WTC11 (cell line): ENCODE measurements at regions not wholly inside any gene's neighbourhood (a gene's known extent, or its start where the extent isn't known, plus 50 kb on each side); places are given as distances from the start of the nearest gene placed in this dataset.

Experiments
- ATAC-seq: fragments of 200-7000 bp; cut with Tn5 transposase; 2 replicates; pipeline ENCODE4 v1.10.0; 2021; ENCODE audit warnings: mild to moderate bottlenecking, moderate library complexity
- CTCF ChIA-PET: fragments of 300-600 bp; sonication (Branson Sonifier 250); formaldehyde crosslinking; loops from one replicate; lab custom pipeline; 2021; ENCODE audit warnings: antibody characterized with exemption; lab: Charles Lee
- POLR2A ChIA-PET: fragments of 350-600 bp; sonication (Branson Sonifier 250); formaldehyde crosslinking; loops from one replicate; lab custom pipeline; 2021; ENCODE audit warnings: antibody characterized with exemption; lab: Charles Lee
- DNase-seq: peaks from one replicate; pipeline ENCODE4 v3.0.0; 2021; ENCODE audit warnings: low spot score
- H3K27ac Mint-ChIP-seq: 2 replicates; pipeline ENCODE4 v1.8.0; 2021; ENCODE audit warnings: mixed read lengths
- H3K27me3 Mint-ChIP-seq: 2 replicates; pipeline ENCODE4 v1.8.0; 2021; ENCODE audit warnings: low read depth, mild to moderate bottlenecking, moderate library complexity, mixed read lengths
- H3K36me3 Mint-ChIP-seq: 2 replicates; pipeline ENCODE4 v1.8.0; 2021; ENCODE audit warnings: mixed read lengths
- H3K4me1 Mint-ChIP-seq: 2 replicates; pipeline ENCODE4 v1.8.0; 2022; ENCODE audit warnings: mixed read lengths
- H3K4me3 Mint-ChIP-seq: 2 replicates; pipeline ENCODE4 v1.8.0; 2021; ENCODE audit warnings: mild to moderate bottlenecking, moderate library complexity, mixed read lengths
- H3K9me3 Mint-ChIP-seq: 2 replicates; pipeline ENCODE4 v1.8.0; 2021; ENCODE audit warnings: mixed read lengths
- CBFB ChIP-seq: sonication (generic); formaldehyde crosslinking; IDR thresholded peaks from 2 replicates; pipeline ENCODE4 v1.8.1; 2022; ENCODE audit warnings: mild to moderate bottlenecking, low read depth, missing genetic modification reagents
- ESRRA ChIP-seq: sonication (generic); formaldehyde crosslinking; IDR thresholded peaks from 2 replicates; pipeline ENCODE4 v1.8.1; 2022; ENCODE audit warnings: mild to moderate bottlenecking, missing genetic modification reagents, borderline replicate concordance
- ETV6 ChIP-seq: sonication (generic); formaldehyde crosslinking; IDR thresholded peaks from 2 replicates; pipeline ENCODE4 v1.8.1; 2022; ENCODE audit warnings: mild to moderate bottlenecking, missing genetic modification reagents
- FOXK1 ChIP-seq: sonication (generic); formaldehyde crosslinking; IDR thresholded peaks from 2 replicates; pipeline ENCODE4 v1.8.0; 2022; ENCODE audit warnings: mild to moderate bottlenecking, moderate library complexity, missing genetic modification reagents
- FOXP1 ChIP-seq: sonication (generic); formaldehyde crosslinking; IDR thresholded peaks from 2 replicates; pipeline ENCODE4 v1.8.0; 2022; ENCODE audit warnings: missing genetic modification reagents, mild to moderate bottlenecking, moderate library complexity, borderline replicate concordance
- JAZF1 ChIP-seq: fragments of 250-450 bp; sonication (Bioruptor Pico); IDR thresholded peaks from 2 replicates; pipeline ENCODE4 v1.9.0; 2021; ENCODE audit warnings: moderate library complexity, mild to moderate bottlenecking, inconsistent platforms
- KAT7 ChIP-seq: sonication (generic); formaldehyde crosslinking; IDR thresholded peaks from 2 replicates; pipeline ENCODE4 v1.8.1; 2023; ENCODE audit warnings: missing genetic modification reagents, mild to moderate bottlenecking, borderline replicate concordance
- NFATC4 ChIP-seq: fragments of 250-450 bp; sonication (Bioruptor Pico); IDR thresholded peaks from 2 replicates; pipeline ENCODE4 v1.9.0; 2021; ENCODE audit warnings: mild to moderate bottlenecking
- NR3C1 ChIP-seq: sonication (generic); formaldehyde crosslinking; conservative IDR thresholded peaks from 2 replicates; pipeline ENCODE4 v1.8.1; 2023; ENCODE audit warnings: low read depth, mild to moderate bottlenecking, missing genetic modification reagents
- PRDM15 ChIP-seq: sonication (generic); formaldehyde crosslinking; IDR thresholded peaks from 2 replicates; pipeline ENCODE4 v1.8.0; 2022; ENCODE audit warnings: missing genetic modification reagents
- PRRX2 ChIP-seq: fragments of 250-450 bp; sonication (Bioruptor Pico); IDR thresholded peaks from 2 replicates; pipeline ENCODE4 v1.8.0; 2021; ENCODE audit warnings: mild to moderate bottlenecking
- RELA ChIP-seq: sonication (generic); formaldehyde crosslinking; IDR thresholded peaks from 2 replicates; pipeline ENCODE4 v1.8.1; 2022; ENCODE audit warnings: missing genetic modification reagents, mild to moderate bottlenecking, borderline replicate concordance
- RORB ChIP-seq: fragments of 250-450 bp; sonication (Bioruptor Pico); IDR thresholded peaks from 2 replicates; pipeline ENCODE4 v1.9.0; 2021; ENCODE audit warnings: mild to moderate bottlenecking
- SP1 ChIP-seq: sonication (generic); formaldehyde crosslinking; conservative IDR thresholded peaks from 2 replicates; pipeline ENCODE4 v1.8.1; 2022; ENCODE audit warnings: missing genetic modification reagents
- ZNF121 ChIP-seq: sonication (generic); formaldehyde crosslinking; IDR thresholded peaks from 2 replicates; pipeline ENCODE4 v1.8.0; 2023; ENCODE audit warnings: missing genetic modification reagents
- ZNF232 ChIP-seq: sonication (generic); formaldehyde crosslinking; IDR thresholded peaks from 2 replicates; pipeline ENCODE4 v1.8.0; 2022; ENCODE audit warnings: mild to moderate bottlenecking, missing genetic modification reagents
- ZNF396 ChIP-seq: fragments of 250-450 bp; sonication (Bioruptor Pico); IDR thresholded peaks from 2 replicates; pipeline ENCODE4 v1.8.0; 2021; ENCODE audit warnings: mild to moderate bottlenecking, moderate library complexity, borderline replicate concordance
- TF ChIP-seq, protein P1 (sequence below): sonication (generic); formaldehyde crosslinking; conservative IDR thresholded peaks from 2 replicates; pipeline ENCODE4 v1.8.1; 2022; ENCODE audit warnings: mild to moderate bottlenecking, missing genetic modification reagents
- TF ChIP-seq, protein P2 (sequence below): sonication (generic); formaldehyde crosslinking; IDR thresholded peaks from 2 replicates; pipeline ENCODE4 v1.8.1; 2023; ENCODE audit warnings: mild to moderate bottlenecking, missing genetic modification reagents, borderline replicate concordance
- TF ChIP-seq, protein P3 (sequence below): sonication (generic); formaldehyde crosslinking; IDR thresholded peaks from 2 replicates; pipeline ENCODE4 v1.8.0; 2023; ENCODE audit warnings: missing genetic modification reagents, mild to moderate bottlenecking, borderline replicate concordance
- TF ChIP-seq, protein P4 (sequence below): sonication (generic); formaldehyde crosslinking; conservative IDR thresholded peaks from 2 replicates; pipeline ENCODE4 v1.8.1; 2023; ENCODE audit warnings: mild to moderate bottlenecking, low read depth, missing genetic modification reagents, moderate library complexity
- TF ChIP-seq, protein P5 (sequence below): sonication (generic); formaldehyde crosslinking; IDR thresholded peaks from 2 replicates; pipeline ENCODE4 v1.8.1; 2022; ENCODE audit warnings: mild to moderate bottlenecking, moderate library complexity, missing genetic modification reagents

DNA sequence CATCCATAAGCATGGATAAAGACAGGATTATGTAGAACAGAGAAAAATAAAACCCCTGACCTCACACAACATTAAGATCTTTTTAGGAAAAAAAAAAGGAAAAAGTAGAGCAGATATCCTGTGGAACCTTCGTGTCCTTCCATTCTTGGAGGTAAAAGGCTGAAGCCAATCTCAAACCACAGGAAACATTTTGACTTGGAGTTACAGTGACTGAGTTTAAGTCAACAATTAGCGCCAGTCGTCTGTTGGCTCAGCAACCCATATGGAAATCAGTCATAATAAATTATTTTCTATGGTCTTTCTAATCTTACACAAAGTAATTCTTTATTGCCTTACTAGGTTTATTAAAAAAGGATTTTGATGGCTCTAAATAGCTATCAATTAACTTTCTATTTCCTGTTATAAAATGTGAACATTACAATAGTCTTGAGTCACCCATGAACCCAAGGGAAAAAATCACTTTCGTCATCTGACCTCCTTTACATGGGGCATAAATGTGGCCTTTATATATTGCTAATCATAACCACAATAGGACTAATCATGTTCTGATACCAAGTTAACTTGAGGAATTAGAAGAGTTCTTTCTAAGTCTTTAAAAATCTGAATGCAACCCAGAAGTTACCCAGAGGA is 592.9 kb downstream of the TFAP2B start:
- Mint-ChIP-seq H3K27me3 (no peaks in the 10 kb centered on the region), H3K9me3 (no peaks in the 10 kb centered on the region), H3K27ac (no peak overlapping the region), H3K36me3 (no peaks in the 10 kb centered on the region), H3K4me1 (no peaks in the 10 kb centered on the region), H3K4me3 (no peak overlapping the region)
- ATAC-seq (no peak), DNase-seq (no peak)
- ChIA-PET CTCF (no interaction called here), POLR2A (no interaction called here)
- TF ChIP-seq, protein P1, sequence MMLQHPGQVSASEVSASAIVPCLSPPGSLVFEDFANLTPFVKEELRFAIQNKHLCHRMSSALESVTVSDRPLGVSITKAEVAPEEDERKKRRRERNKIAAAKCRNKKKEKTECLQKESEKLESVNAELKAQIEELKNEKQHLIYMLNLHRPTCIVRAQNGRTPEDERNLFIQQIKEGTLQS, result no peak
- TF ChIP-seq SP1 (CRISPR knock-in tag), result no peak
- TF ChIP-seq, protein P2, sequence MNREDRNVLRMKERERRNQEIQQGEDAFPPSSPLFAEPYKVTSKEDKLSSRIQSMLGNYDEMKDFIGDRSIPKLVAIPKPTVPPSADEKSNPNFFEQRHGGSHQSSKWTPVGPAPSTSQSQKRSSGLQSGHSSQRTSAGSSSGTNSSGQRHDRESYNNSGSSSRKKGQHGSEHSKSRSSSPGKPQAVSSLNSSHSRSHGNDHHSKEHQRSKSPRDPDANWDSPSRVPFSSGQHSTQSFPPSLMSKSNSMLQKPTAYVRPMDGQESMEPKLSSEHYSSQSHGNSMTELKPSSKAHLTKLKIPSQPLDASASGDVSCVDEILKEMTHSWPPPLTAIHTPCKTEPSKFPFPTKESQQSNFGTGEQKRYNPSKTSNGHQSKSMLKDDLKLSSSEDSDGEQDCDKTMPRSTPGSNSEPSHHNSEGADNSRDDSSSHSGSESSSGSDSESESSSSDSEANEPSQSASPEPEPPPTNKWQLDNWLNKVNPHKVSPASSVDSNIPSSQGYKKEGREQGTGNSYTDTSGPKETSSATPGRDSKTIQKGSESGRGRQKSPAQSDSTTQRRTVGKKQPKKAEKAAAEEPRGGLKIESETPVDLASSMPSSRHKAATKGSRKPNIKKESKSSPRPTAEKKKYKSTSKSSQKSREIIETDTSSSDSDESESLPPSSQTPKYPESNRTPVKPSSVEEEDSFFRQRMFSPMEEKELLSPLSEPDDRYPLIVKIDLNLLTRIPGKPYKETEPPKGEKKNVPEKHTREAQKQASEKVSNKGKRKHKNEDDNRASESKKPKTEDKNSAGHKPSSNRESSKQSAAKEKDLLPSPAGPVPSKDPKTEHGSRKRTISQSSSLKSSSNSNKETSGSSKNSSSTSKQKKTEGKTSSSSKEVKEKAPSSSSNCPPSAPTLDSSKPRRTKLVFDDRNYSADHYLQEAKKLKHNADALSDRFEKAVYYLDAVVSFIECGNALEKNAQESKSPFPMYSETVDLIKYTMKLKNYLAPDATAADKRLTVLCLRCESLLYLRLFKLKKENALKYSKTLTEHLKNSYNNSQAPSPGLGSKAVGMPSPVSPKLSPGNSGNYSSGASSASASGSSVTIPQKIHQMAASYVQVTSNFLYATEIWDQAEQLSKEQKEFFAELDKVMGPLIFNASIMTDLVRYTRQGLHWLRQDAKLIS, result no peak
- no peak for TF ChIP-seq ZNF396
- TF ChIP-seq, protein P3, sequence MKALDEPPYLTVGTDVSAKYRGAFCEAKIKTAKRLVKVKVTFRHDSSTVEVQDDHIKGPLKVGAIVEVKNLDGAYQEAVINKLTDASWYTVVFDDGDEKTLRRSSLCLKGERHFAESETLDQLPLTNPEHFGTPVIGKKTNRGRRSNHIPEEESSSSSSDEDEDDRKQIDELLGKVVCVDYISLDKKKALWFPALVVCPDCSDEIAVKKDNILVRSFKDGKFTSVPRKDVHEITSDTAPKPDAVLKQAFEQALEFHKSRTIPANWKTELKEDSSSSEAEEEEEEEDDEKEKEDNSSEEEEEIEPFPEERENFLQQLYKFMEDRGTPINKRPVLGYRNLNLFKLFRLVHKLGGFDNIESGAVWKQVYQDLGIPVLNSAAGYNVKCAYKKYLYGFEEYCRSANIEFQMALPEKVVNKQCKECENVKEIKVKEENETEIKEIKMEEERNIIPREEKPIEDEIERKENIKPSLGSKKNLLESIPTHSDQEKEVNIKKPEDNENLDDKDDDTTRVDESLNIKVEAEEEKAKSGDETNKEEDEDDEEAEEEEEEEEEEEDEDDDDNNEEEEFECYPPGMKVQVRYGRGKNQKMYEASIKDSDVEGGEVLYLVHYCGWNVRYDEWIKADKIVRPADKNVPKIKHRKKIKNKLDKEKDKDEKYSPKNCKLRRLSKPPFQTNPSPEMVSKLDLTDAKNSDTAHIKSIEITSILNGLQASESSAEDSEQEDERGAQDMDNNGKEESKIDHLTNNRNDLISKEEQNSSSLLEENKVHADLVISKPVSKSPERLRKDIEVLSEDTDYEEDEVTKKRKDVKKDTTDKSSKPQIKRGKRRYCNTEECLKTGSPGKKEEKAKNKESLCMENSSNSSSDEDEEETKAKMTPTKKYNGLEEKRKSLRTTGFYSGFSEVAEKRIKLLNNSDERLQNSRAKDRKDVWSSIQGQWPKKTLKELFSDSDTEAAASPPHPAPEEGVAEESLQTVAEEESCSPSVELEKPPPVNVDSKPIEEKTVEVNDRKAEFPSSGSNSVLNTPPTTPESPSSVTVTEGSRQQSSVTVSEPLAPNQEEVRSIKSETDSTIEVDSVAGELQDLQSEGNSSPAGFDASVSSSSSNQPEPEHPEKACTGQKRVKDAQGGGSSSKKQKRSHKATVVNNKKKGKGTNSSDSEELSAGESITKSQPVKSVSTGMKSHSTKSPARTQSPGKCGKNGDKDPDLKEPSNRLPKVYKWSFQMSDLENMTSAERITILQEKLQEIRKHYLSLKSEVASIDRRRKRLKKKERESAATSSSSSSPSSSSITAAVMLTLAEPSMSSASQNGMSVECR, result no peak
- no peak for TF ChIP-seq ETV6 (CRISPR knock-in tag)
- TF ChIP-seq FOXP1, result no peak
- no peak for TF ChIP-seq RELA
- TF ChIP-seq NR3C1, result no peak
- TF ChIP-seq CBFB (CRISPR knock-in tag), result no peak
- TF ChIP-seq FOXK1 (CRISPR knock-in tag), result no peak
- no peak for TF ChIP-seq ESRRA (CRISPR knock-in tag)
- no peak for TF ChIP-seq RORB (CRISPR knock-in tag)
- TF ChIP-seq PRRX2 (CRISPR knock-in tag), result no peak

GRCh38 chr6:51414361-51414760 is 595.7 kb downstream of the TFAP2B start:
- Mint-ChIP-seq H3K4me3 (no peak overlapping the region), H3K4me1 (no peaks in the 10 kb centered on the region), H3K36me3 (no peaks in the 10 kb centered on the region), H3K27ac (no peak overlapping the region), H3K9me3 (no peaks in the 10 kb centered on the region), H3K27me3 (no peaks in the 10 kb centered on the region)
- ChIA-PET POLR2A (no interaction called here), CTCF (no interaction called here)
- ATAC-seq (no peak), DNase-seq (no peak)
- TF ChIP-seq RORB (CRISPR knock-in tag) (no peak), ZNF121 (CRISPR knock-in tag) (no peak), PRDM15 (no peak), JAZF1 (no peak), ETV6 (CRISPR knock-in tag) (no peak), KAT7 (CRISPR knock-in tag) (no peak), NFATC4 (CRISPR knock-in tag) (no peak), ZNF232 (CRISPR knock-in tag) (no peak)
- TF ChIP-seq, protein P4, sequence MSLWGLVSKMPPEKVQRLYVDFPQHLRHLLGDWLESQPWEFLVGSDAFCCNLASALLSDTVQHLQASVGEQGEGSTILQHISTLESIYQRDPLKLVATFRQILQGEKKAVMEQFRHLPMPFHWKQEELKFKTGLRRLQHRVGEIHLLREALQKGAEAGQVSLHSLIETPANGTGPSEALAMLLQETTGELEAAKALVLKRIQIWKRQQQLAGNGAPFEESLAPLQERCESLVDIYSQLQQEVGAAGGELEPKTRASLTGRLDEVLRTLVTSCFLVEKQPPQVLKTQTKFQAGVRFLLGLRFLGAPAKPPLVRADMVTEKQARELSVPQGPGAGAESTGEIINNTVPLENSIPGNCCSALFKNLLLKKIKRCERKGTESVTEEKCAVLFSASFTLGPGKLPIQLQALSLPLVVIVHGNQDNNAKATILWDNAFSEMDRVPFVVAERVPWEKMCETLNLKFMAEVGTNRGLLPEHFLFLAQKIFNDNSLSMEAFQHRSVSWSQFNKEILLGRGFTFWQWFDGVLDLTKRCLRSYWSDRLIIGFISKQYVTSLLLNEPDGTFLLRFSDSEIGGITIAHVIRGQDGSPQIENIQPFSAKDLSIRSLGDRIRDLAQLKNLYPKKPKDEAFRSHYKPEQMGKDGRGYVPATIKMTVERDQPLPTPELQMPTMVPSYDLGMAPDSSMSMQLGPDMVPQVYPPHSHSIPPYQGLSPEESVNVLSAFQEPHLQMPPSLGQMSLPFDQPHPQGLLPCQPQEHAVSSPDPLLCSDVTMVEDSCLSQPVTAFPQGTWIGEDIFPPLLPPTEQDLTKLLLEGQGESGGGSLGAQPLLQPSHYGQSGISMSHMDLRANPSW, result no peak
- TF ChIP-seq, protein P5, sequence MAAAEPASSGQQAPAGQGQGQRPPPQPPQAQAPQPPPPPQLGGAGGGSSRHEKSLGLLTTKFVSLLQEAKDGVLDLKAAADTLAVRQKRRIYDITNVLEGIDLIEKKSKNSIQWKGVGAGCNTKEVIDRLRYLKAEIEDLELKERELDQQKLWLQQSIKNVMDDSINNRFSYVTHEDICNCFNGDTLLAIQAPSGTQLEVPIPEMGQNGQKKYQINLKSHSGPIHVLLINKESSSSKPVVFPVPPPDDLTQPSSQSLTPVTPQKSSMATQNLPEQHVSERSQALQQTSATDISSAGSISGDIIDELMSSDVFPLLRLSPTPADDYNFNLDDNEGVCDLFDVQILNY, result no peak
